Right cardiac atrium (tissue), 5 donors: ENCODE measurements at regions not wholly inside any gene's neighbourhood (a gene's known extent, or its start where the extent isn't known, plus 50 kb on each side); places are given as distances from the start of the nearest gene placed in this dataset.

Experiments
- ATAC-seq, 2 donors: fragments of 200-7000 bp; cut with Tn5 transposase; one replicate each; pipeline versions ENCODE4 v1.8.0 to v1.9.1; 2020; ENCODE audit warnings: moderate library complexity in 2 of 2, mild to moderate bottlenecking in 1 of 2
- DNase-seq, 3 donors: peaks; one replicate each; pipeline ENCODE4 v3.0.0-alpha.2; 2020
- H3K27ac ChIP-seq: one replicate; pipeline ENCODE4 v1.5.1; 2013; ENCODE audit warnings: mild to moderate bottlenecking, low read length, control low read depth, moderate library complexity
- H3K27me3 ChIP-seq: one replicate; pipeline ENCODE4 v1.6.1; 2013; ENCODE audit not compliant: control insufficient read depth, insufficient read depth
- H3K4me1 ChIP-seq: one replicate; pipeline ENCODE4 v1.6.1; 2013; ENCODE audit warnings: low read length; ENCODE audit not compliant: control insufficient read depth, insufficient read depth
- H3K4me3 ChIP-seq: one replicate; pipeline ENCODE4 v1.5.1; 2013; ENCODE audit warnings: low read length, control low read depth
- H3K9me3 ChIP-seq: one replicate; pipeline ENCODE4 v1.6.1; 2013; ENCODE audit warnings: low read length; ENCODE audit not compliant: control insufficient read depth
- WGBS: extraction: QIAGEN DNeasy Blood & Tissue Kit; methylation state at CpG from one replicate; pipeline ENCODE4 v1.1.7; 2013; 5-methylcytosine and 5-hydroxymethylcytosine counted together
- intact Hi-C, 4 donors: fragments of 100-400 bp; cut with DNase I; formaldehyde crosslinking; loops; one replicate each; pipeline versions ENCODE4 v1.11.0 to v1.14.0; 2022 to 2023
- donor health status: healthy with polysubstance abuse.
- donor health status: DM: no; HTN: yes; CAD: no.
- donor health status: DM: no; HTN: no; CAD: no.
- donor health status: DM: no; HTN: yes; CAD: no; lungs with severe emphysema.
- donor health status: DM: yes; HTN: yes; CAD: no.

DNA sequence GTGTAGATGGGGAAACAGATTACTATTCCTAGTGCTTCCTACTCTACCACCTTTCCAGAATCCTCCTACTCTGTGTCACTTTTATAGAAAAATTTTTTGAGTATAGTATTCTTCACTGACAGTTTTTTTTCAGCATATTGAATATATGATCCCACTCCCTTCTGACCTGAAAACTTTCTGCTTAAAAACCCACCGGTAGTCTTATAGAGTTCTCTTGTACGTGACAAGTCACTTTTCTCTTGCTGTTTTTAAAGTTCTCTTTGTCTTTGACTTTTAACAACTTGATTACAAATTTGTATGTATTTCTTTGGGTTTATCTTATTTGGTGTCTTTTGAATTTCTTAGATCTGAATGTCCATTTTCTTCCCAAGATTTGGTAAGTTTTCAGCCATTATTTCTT is 133.6 kb upstream of the SLC38A2 start:
- Histone ChIP-seq H3K4me1 (no peaks in the 10 kb centered on the region), H3K4me3 (no peak overlapping the region), H3K27ac (no peak overlapping the region), H3K27me3 (no peaks in the 10 kb centered on the region), H3K9me3 (peaks cover 3% of the 10 kb centered on the region)
- WGBS = 97% methylated on average over 2 of the region's 2 CpGs
- intact Hi-C loops = no loop called here
- ATAC-seq (no peak), DNase-seq (no peak)

- DNase-seq (no peak), ATAC-seq (no peak)
- Histone ChIP-seq H3K4me3 (no peak overlapping the region), H3K27me3 (no peaks in the 10 kb centered on the region), H3K4me1 (no peaks in the 10 kb centered on the region), H3K27ac (no peak overlapping the region), H3K9me3 (peaks cover 3% of the 10 kb centered on the region)
- 84% methylated on average over 1 of the region's 1 CpG for WGBS
- intact Hi-C loops = no loop called here
Observed at GRCh38 chr12:46504494-46504893, 131.9 kb upstream of the SLC38A2 start.

GRCh38 chr12:46503637-46504175 is 131.1 kb upstream of the SLC38A2 start:
- H3K9me3 ChIP-seq = peaks cover 3% of the 10 kb centered on the region
- intact Hi-C loops = no loop called here
- no peaks in the 10 kb centered on the region for H3K4me1 ChIP-seq
- H3K27me3 ChIP-seq = no peaks in the 10 kb centered on the region
- DNase-seq (no peak), ATAC-seq (no peak)
- 98% methylated on average over 1 of the region's 1 CpG for WGBS
- H3K4me3 ChIP-seq = no peak overlapping the region
- no peak overlapping the region for H3K27ac ChIP-seq

- ATAC-seq (no peak), DNase-seq (no peak)
- 98% methylated on average over 1 of the region's 1 CpG for WGBS
- Histone ChIP-seq H3K27me3 (no peaks in the 10 kb centered on the region), H3K27ac (no peak overlapping the region), H3K4me1 (no peaks in the 10 kb centered on the region), H3K4me3 (no peak overlapping the region), H3K9me3 (no peaks in the 10 kb centered on the region)
- intact Hi-C loops = no loop called here
Observed at GRCh38 chr12:46500673-46501072, 128.1 kb upstream of the SLC38A2 start.

DNA sequence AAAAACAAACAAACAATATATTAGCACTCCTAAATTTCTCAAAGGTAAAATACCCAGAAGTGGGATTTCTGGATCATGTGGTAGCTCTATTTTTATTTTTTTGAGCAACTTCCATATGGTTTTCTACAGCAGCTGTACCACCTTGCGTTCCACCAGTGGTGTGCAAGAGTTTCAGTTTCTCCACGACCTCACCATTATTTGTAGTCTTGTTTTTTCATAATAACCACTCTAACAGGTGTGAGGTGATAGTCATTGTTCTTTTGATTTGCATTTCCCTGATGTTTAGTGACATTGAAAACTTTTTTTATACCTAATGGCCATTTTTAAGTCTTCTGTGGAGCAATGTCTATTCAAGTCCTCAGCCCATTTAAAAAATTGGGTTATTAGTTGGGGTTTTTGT is 127.3 kb upstream of the SLC38A2 start:
- Histone ChIP-seq H3K27ac (no peak overlapping the region), H3K9me3 (no peaks in the 10 kb centered on the region), H3K4me1 (no peaks in the 10 kb centered on the region), H3K4me3 (no peak overlapping the region), H3K27me3 (no peaks in the 10 kb centered on the region)
- intact Hi-C loops = no loop called here
- 91% methylated on average over 2 of the region's 2 CpGs for WGBS
- no peak for ATAC-seq
- DNase-seq = no peak

DNA sequence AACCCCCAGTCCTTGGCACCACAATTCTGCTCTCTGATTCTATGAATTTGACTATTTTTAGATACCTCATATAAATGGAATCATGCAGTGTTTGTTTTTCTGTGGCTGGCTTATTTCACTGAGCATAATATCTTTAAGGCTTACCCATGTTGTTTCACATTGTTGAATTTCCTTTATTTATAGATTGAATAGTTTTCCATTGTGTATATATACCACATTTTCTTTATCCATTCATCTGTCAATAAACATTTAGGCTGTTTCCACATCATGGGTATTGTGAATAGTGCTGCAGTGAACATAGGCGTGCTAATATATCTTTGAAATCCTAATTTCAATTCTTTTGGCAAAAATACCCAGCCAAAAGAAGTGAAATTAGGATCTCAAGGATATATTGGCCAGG is 126.7 kb upstream of the SLC38A2 start:
- WGBS = 96% methylated on average over 1 of the region's 1 CpG
- H3K4me1 ChIP-seq = no peaks in the 10 kb centered on the region
- no peaks in the 10 kb centered on the region for H3K27me3 ChIP-seq
- no peak for ATAC-seq
- no peaks in the 10 kb centered on the region for H3K9me3 ChIP-seq
- intact Hi-C loops = no loop called here
- H3K27ac ChIP-seq = no peak overlapping the region
- H3K4me3 ChIP-seq = no peak overlapping the region
- DNase-seq = no peak

DNA sequence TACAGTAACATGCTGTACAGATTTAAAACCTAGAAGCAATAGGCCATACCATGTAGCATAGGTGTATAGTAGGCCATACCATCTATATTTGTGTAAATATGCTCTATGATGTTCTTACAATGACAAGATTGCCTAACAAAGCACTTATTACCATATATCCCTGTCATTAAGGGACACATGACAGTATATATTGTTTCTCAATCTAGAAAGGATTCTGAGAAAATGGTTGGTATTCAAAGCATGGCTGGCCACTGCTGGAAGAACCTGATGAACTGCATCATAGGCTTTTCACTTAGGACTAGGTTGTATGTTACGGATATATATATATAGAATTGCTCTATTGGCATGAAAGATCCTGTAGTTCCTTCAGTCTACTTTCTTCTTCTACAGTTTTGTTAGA is 125.2 kb upstream of the SLC38A2 start:
- H3K27ac ChIP-seq = no peak overlapping the region
- DNase-seq = no peak
- no peaks in the 10 kb centered on the region for H3K4me1 ChIP-seq
- intact Hi-C loops = no loop called here
- H3K27me3 ChIP-seq = no peaks in the 10 kb centered on the region
- H3K9me3 ChIP-seq = no peaks in the 10 kb centered on the region
- WGBS = 96% methylated on average over 1 of the region's 1 CpG
- no peak for ATAC-seq
- no peak overlapping the region for H3K4me3 ChIP-seq

DNA sequence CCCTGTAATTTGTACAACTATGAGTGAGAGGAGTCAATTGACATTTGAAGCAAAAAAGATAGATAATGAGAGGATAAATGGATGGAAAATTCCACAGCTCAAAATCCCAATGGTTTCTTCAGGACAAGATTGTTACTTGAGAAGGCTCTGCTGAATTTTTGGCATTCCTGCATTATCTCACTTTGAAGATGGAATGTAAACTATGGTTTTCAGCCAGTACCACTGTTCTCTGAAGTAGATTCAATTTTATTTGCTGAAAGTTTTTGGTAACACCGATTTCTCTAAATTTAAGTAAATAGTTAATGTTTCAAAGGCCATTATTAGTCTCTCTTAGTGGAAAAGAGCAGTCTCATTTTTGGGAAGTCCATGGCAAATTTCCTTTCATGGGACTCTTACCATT is 121.9 kb upstream of the SLC38A2 start:
- Histone ChIP-seq H3K9me3 (no peaks in the 10 kb centered on the region), H3K27me3 (no peaks in the 10 kb centered on the region), H3K4me1 (peaks cover 4% of the 10 kb centered on the region), H3K4me3 (no peak overlapping the region), H3K27ac (no peak overlapping the region)
- intact Hi-C loops = no loop called here
- DNase-seq (no peak), ATAC-seq (no peak)
- 21% methylated on average over 1 of the region's 1 CpG for WGBS

- Histone ChIP-seq H3K4me1 (peaks cover 4% of the 10 kb centered on the region), H3K27ac (no peak overlapping the region)
Observed at GRCh38 chr12:46493834-46494181, 121.2 kb upstream of the SLC38A2 start.

DNA sequence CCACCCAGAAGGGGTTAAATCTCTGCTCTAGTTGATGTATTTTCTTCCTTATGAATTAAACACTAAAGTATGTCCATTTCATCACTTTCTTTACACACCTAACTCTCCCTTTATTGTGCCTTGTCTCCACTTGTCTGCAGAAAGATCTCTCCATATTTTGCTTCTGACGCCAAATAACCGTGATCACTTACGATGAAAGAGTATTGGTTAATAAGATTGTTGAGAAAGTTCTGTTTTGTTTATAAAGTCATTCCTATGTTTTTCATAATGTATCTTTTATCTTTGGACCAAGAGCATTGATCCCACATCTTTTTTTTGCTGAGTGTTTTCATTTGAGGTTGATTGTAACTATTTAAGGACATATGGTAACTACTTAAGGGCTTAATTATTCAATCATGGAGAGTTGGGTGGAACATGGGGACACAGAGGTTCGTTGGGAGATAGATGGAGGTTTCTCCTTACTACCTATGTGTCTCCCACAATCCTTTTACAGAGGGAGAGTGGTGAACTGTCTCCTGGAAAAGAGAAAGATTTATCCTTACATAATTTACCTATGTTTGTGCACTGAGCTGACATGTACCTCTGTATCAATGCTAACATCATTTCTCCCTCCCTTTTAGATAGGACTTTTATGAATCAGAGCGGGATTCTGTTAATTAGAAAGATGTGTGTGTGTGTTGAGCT is 120.7 kb upstream of the SLC38A2 start:
- ATAC-seq (no peak), DNase-seq (no peak)
- 84% methylated on average over 5 of the region's 5 CpGs for WGBS
- Histone ChIP-seq H3K9me3 (no peaks in the 10 kb centered on the region), H3K4me1 (peaks cover 4% of the 10 kb centered on the region), H3K27ac (no peak overlapping the region), H3K27me3 (no peaks in the 10 kb centered on the region), H3K4me3 (no peak overlapping the region)
- intact Hi-C loops = no loop called here

More at GRCh38 chr12:46493834-46494181, 121.2 kb upstream of the SLC38A2 start:
- no peak for DNase-seq
- Histone ChIP-seq H3K9me3 (no peaks in the 10 kb centered on the region), H3K27me3 (no peaks in the 10 kb centered on the region), H3K4me3 (peak overlapping the region; percentile 23)
- WGBS = 60% methylated on average over 4 of the region's 4 CpGs
- no peak for ATAC-seq
- intact Hi-C loops = no loop called here

DNA sequence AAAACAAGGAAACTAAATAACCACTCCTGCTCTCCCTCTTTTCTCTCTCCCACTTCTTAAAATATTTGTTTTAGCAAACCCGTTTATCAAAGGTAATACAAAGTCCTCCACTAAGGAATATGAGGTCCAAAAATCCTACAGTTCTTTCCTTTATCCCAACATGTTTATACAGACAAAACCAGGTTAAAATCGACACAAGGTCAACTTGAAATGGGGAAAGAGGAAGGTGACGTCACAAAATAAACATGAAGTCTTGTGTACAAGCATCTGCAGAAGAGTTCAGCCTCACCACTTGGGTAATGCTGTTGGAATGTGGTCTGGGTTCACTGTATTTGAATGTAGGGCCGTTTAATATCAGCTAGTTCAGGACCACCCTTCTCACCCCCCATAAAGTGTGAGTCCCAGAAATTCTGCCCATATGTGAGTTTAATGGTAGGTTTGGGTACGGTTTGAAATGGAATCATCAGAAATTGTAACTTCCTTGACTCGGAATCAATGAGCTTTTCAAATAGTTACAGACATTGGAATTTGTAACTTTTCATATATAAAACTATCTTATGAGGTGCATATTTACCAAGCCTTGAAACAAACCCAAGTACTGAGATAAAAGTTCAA is 120.0 kb upstream of the SLC38A2 start:
- 54% methylated on average over 6 of the region's 6 CpGs for WGBS
- Histone ChIP-seq H3K4me3 (no peak overlapping the region), H3K9me3 (no peaks in the 10 kb centered on the region), H3K27ac (no peak overlapping the region), H3K27me3 (no peaks in the 10 kb centered on the region), H3K4me1 (peaks cover 4% of the 10 kb centered on the region)
- ATAC-seq = peak in 1 of 2 donors; percentile 77
- intact Hi-C loops = no loop called here
- no peak for DNase-seq
